H1 (cell line): ENCODE measurements at regions not wholly inside any gene's neighbourhood (a gene's known extent, or its start where the extent isn't known, plus 50 kb on each side); places are given as distances from the start of the nearest gene placed in this dataset.

ENCODE experiments used
- EP300 ChIP-seq, 2 experiments: IDR thresholded peaks; 1 replicate in 1 of 2; 2 replicates in 1 of 2; pipeline ENCODE4 v1.6.1; 2011 to 2012; ENCODE audit warnings: low read depth in 2 of 2, low read length in 2 of 2, mild to moderate bottlenecking in 2 of 2, borderline replicate concordance in 1 of 2, inconsistent platforms in 1 of 2, moderate library complexity in 1 of 2
- JUN ChIP-seq: IDR thresholded peaks from 2 replicates; pipeline ENCODE4 v1.6.1; 2011; ENCODE audit warnings: low read depth, mild to moderate bottlenecking, improper control_type of control experiment, low read length
- JUND ChIP-seq: IDR thresholded peaks from 2 replicates; pipeline ENCODE4 v1.6.1; 2011; ENCODE audit warnings: mild to moderate bottlenecking, improper control_type of control experiment, low read length
- KDM4A ChIP-seq: IDR thresholded peaks from one replicate; pipeline ENCODE4 v1.7.1; 2012; ENCODE audit warnings: low read depth, mild to moderate bottlenecking, moderate library complexity, low read length, inconsistent platforms; ENCODE audit not compliant: severe bottlenecking
- RBBP5 ChIP-seq: IDR thresholded peaks from 2 replicates; pipeline ENCODE4 v1.7.1; 2012; ENCODE audit warnings: low read depth, mild to moderate bottlenecking, inconsistent platforms, low read length, moderate library complexity, borderline replicate concordance
- TCF12 ChIP-seq: IDR thresholded peaks from 2 replicates; pipeline ENCODE4 v1.6.1; 2011; ENCODE audit warnings: low read depth, mild to moderate bottlenecking, low read length

DNA sequence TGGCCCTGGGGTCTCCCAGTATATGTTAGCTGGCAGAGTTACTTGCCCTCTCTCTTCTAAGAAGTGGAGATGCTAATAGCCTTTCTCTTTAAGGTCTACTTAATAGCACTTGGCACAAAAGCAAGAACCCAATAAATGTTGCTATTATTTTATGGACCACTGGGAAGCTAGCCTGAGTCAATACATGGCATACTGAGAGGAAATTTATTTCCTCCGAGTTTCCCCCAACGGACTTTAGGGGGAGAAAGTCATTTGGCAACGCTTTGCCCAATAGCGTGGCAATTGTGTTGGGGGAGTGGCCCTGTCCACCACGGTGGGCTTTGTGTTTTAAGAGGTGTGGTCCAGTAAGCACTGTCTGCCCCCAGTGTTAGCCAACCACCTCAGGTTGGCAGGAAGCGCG is 87.4 kb upstream of the SMNDC1 start (continued):
- TF ChIP-seq EP300 (IDR thresholded peaks at IDR 0.05; ENCODE audit: borderline replicate concordance in 1 of 2, low read depth in 2 of 2, low read length in 2 of 2) = no peak
- TF ChIP-seq TCF12 = no peak
- no peak for TF ChIP-seq JUND
- no peak for TF ChIP-seq KDM4A
- no peak for TF ChIP-seq RBBP5
- no peak for TF ChIP-seq JUN
